Nephron (organoid): ENCODE measurements at regions not wholly inside any gene's neighbourhood (a gene's known extent, or its start where the extent isn't known, plus 50 kb on each side); places are given as distances from the start of the nearest gene placed in this dataset.

ENCODE experiments used
- H3K27ac Mint-ChIP-seq, 3 experiments: 2 replicates each; pipeline ENCODE4 v1.8.0; 2020; ENCODE audit warnings: mixed read lengths in 3 of 3, mild to moderate bottlenecking in 2 of 3, moderate library complexity in 1 of 3
- H3K27me3 Mint-ChIP-seq: 2 replicates; pipeline ENCODE4 v1.8.0; 2021; ENCODE audit warnings: low read depth, mild to moderate bottlenecking, moderate library complexity, mixed read lengths
- H3K36me3 Mint-ChIP-seq: 2 replicates; pipeline ENCODE4 v1.8.0; 2020; ENCODE audit warnings: low read depth, mixed read lengths
- H3K4me1 Mint-ChIP-seq: 2 replicates; pipeline ENCODE4 v1.8.0; 2020; ENCODE audit warnings: mixed read lengths
- H3K4me3 Mint-ChIP-seq, 3 experiments: 2 replicates each; pipeline ENCODE4 v1.8.0; 2020; ENCODE audit warnings: mild to moderate bottlenecking in 3 of 3, mixed read lengths in 3 of 3, moderate library complexity in 2 of 3
- H3K9me3 Mint-ChIP-seq: 2 replicates; pipeline ENCODE4 v1.8.0; 2020; ENCODE audit warnings: mixed read lengths
- CTCF ChIP-seq, 3 experiments: fragments of 200-600 bp; sonication (generic); IDR thresholded peaks; one replicate each; pipeline ENCODE4 v1.5.0; 2021; ENCODE audit warnings: antibody characterized with exemption in 3 of 3; ENCODE audit not compliant: unreplicated experiment in 3 of 3

- TF ChIP-seq CTCF (IDR thresholded peaks at IDR 0.05; ENCODE audit: unreplicated experiment in 3 of 3), result no peak
- peaks cover 7% of the 10 kb centered on the region for H3K9me3 Mint-ChIP-seq
- H3K27me3 Mint-ChIP-seq, result no peaks in the 10 kb centered on the region
- H3K4me1 Mint-ChIP-seq, result no peaks in the 10 kb centered on the region
- no peak overlapping the region for H3K27ac Mint-ChIP-seq
- no peak overlapping the region for H3K4me3 Mint-ChIP-seq
- H3K36me3 Mint-ChIP-seq, result no peaks in the 10 kb centered on the region
Observed at GRCh38 chr19:14318873-14319272, 62.4 kb upstream of the ADGRE5 start.

GRCh38 chr19:14317157-14317556 lies 64.1 kb upstream of the ADGRE5 start:
- no peak overlapping the region for H3K27ac Mint-ChIP-seq
- H3K36me3 Mint-ChIP-seq, result no peaks in the 10 kb centered on the region
- no peak for TF ChIP-seq CTCF (IDR thresholded peaks at IDR 0.05; ENCODE audit: unreplicated experiment in 3 of 3)
- H3K4me1 Mint-ChIP-seq, result no peaks in the 10 kb centered on the region
- no peak overlapping the region for H3K4me3 Mint-ChIP-seq
- no peaks in the 10 kb centered on the region for H3K27me3 Mint-ChIP-seq
- peaks cover 7% of the 10 kb centered on the region for H3K9me3 Mint-ChIP-seq

GRCh38 chr19:14315433-14315832 lies 65.8 kb upstream of the ADGRE5 start:
- Mint-ChIP-seq H3K4me3 (no peak overlapping the region), H3K27me3 (no peaks in the 10 kb centered on the region), H3K4me1 (no peaks in the 10 kb centered on the region), H3K36me3 (no peaks in the 10 kb centered on the region), H3K9me3 (peaks cover 2% of the 10 kb centered on the region), H3K27ac (no peak overlapping the region)
- TF ChIP-seq CTCF (IDR thresholded peaks at IDR 0.05; ENCODE audit: unreplicated experiment in 3 of 3), result no peak

GRCh38 chr19:14310055-14310454 lies 71.2 kb upstream of the ADGRE5 start:
- Mint-ChIP-seq H3K4me3 (no peak overlapping the region), H3K27me3 (no peaks in the 10 kb centered on the region), H3K4me1 (no peaks in the 10 kb centered on the region), H3K27ac (peak overlapping the region in 1 of 3 experiments; percentile 76), H3K9me3 (no peaks in the 10 kb centered on the region), H3K36me3 (no peaks in the 10 kb centered on the region)
- TF ChIP-seq CTCF (IDR thresholded peaks at IDR 0.05; ENCODE audit: unreplicated experiment in 3 of 3), result no peak

GRCh38 chr19:14305706-14306105 lies 75.5 kb upstream of the ADGRE5 start:
- Mint-ChIP-seq H3K9me3 (no peaks in the 10 kb centered on the region), H3K4me1 (no peaks in the 10 kb centered on the region), H3K36me3 (no peaks in the 10 kb centered on the region), H3K27me3 (no peaks in the 10 kb centered on the region), H3K4me3 (no peak overlapping the region), H3K27ac (no peak overlapping the region)
- TF ChIP-seq CTCF (IDR thresholded peaks at IDR 0.05; ENCODE audit: unreplicated experiment in 3 of 3), result no peak

GRCh38 chr19:14301150-14301549 lies 80.1 kb upstream of the ADGRE5 start:
- Mint-ChIP-seq H3K4me3 (no peak overlapping the region), H3K9me3 (no peaks in the 10 kb centered on the region), H3K27me3 (no peaks in the 10 kb centered on the region), H3K36me3 (no peaks in the 10 kb centered on the region), H3K27ac (no peak overlapping the region), H3K4me1 (peaks cover 11% of the 10 kb centered on the region)
- no peak for TF ChIP-seq CTCF (IDR thresholded peaks at IDR 0.05; ENCODE audit: unreplicated experiment in 3 of 3)
